ENCODE measurements at regions not wholly inside any gene's neighbourhood (a gene's known extent, or its start where the extent isn't known, plus 50 kb on each side); places are given as distances from the start of the nearest gene placed in this dataset.

DNA sequence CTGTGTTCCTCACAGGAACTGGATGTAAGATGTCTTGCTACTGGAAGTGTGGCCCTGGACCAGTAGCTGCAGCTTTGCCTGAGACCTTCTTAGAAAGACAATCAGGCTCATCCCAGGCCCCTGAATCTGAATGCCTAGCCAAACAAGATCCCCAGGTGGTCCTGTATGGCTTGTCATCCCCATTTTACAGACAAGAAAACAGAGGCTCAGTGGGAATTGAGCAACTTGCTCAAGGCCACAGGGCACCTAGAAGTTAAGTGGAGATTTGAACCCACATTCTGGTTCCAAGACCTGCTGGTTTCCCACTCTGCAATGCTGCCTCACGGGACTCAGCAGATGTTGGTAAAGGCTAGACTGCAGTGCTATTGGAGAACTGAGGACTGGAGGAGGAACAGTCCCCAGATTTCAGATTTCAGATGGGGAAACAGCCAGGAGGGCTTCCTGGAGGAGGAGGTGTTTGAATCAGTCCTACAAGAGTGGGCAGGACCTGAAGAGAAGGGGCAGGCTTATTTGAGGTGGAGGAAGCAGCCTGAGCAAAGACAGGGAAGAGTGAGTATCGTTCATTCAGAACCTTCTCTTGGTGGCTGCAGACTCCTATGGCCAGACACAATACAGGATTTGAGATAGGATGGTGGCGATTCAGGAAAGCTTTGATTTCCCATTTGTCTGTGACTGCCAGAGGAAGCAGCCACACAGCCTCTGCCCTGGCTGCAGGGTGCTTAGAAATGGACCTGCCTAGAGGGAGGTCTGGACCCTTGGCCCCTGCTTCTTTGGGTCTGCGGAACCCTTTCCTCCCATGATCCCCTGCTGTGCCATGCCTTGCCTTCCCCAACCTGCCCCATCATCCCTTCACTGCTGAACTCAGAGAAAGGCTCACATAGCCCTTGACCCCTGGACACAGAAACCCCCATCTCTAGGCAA lies 233.4 kb upstream of the NLRP1 start:
- DNase-seq (ENCODE audit: low read depth, low spot score) = no peak
- TF ChIP-seq FOXP2 (optimal IDR thresholded peaks at IDR 0.05; ENCODE audit: control extremely low read depth, extremely low read length, insufficient read depth) (no peak), EZH2 (IDR thresholded peaks at IDR 0.05) (no peak), POLR2AphosphoS5 (IDR thresholded peaks at IDR 0.05; ENCODE audit: borderline replicate concordance, low read depth, low read length) (no peak)
- no peak overlapping the region for H3K9ac ChIP-seq (ENCODE audit: insufficient read length)
- no peaks in the 10 kb centered on the region for H3K9me3 ChIP-seq (ENCODE audit: low read depth, low read length)
- no peak overlapping the region for H3K4me3 ChIP-seq
- no peak overlapping the region for H3K27ac ChIP-seq
- no peaks in the 10 kb centered on the region for H3K36me3 ChIP-seq (ENCODE audit: insufficient read depth, low read length)

DNA sequence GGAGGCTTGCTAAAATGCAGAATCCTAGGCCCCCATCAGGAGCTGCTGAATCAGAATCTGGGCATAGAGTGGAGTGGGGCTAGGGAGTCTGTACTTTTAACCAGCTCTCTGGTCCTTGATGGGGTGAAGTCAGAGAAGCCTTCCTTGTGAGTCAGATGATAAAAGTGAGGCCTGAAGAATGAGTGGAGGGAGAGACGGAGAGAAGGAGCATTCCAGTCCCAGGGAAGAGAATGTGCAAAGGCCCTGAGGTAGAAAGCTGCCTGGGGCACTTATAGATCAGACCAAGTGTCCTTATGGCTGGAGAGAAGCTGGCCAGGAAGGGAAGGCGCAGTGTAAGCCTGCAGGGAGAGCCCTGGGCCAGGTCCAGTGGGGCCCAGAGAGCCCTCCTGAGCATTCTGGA lies 235.1 kb upstream of the NLRP1 start:
- TF ChIP-seq POLR2AphosphoS5 (IDR thresholded peaks at IDR 0.05; ENCODE audit: borderline replicate concordance, low read depth, low read length) (no peak), EZH2 (IDR thresholded peaks at IDR 0.05) (no peak), FOXP2 (optimal IDR thresholded peaks at IDR 0.05; ENCODE audit: control extremely low read depth, extremely low read length, insufficient read depth) (no peak)
- no peak overlapping the region for H3K27ac ChIP-seq
- H3K36me3 ChIP-seq (ENCODE audit: insufficient read depth, low read length) = no peaks in the 10 kb centered on the region
- no peaks in the 10 kb centered on the region for H3K9me3 ChIP-seq (ENCODE audit: low read depth, low read length)
- DNase-seq (ENCODE audit: low read depth, low spot score) = no peak
- H3K9ac ChIP-seq (ENCODE audit: insufficient read length) = no peak overlapping the region
- H3K4me3 ChIP-seq = no peak overlapping the region

DNA sequence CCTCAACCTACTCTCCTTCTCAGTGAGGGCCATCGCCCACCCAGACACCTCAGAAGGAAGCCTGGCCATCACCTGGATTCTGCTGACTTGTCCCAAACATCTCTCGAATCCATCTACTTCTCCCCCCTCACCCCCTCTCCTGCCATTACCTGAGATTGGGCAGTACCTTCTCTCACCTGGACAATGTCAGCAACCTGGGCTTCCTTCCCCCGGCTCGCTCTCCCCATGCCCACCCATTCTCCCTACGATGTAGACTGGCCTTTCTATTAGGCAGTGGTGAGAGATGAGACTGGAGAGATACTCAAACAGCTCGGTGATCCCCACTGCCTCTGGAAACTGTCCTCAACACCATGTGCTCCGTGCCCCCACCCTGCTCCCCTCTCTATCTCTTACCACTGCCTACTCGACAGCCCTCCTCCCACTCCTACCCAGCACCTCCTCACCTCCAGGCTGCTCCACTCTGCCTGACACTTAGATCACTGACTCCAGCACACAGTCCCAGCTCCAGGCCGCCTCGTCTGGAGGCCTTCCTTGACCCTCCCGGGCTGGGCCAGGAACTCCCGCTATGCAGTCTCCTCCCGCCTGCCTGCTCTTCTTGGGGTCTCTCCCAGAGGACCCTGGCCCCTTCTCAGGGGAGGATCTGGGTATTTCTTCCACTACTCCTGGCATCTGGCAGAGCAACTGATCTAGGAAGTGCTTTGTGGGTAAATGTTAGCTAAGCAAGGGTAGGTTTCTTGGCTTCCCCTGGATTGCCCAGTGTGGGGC lies 235.8 kb upstream of the NLRP1 start:
- Histone ChIP-seq H3K27ac (no peak overlapping the region), H3K9ac (ENCODE audit: insufficient read length) (no peak overlapping the region), H3K9me3 (ENCODE audit: low read depth, low read length) (no peaks in the 10 kb centered on the region), H3K36me3 (ENCODE audit: insufficient read depth, low read length) (no peaks in the 10 kb centered on the region), H3K4me3 (no peak overlapping the region)
- DNase-seq (ENCODE audit: low read depth, low spot score) = no peak
- TF ChIP-seq FOXP2 (optimal IDR thresholded peaks at IDR 0.05; ENCODE audit: control extremely low read depth, extremely low read length, insufficient read depth) (no peak), EZH2 (IDR thresholded peaks at IDR 0.05) (no peak), POLR2AphosphoS5 (IDR thresholded peaks at IDR 0.05; ENCODE audit: borderline replicate concordance, low read depth, low read length) (no peak)

DNA sequence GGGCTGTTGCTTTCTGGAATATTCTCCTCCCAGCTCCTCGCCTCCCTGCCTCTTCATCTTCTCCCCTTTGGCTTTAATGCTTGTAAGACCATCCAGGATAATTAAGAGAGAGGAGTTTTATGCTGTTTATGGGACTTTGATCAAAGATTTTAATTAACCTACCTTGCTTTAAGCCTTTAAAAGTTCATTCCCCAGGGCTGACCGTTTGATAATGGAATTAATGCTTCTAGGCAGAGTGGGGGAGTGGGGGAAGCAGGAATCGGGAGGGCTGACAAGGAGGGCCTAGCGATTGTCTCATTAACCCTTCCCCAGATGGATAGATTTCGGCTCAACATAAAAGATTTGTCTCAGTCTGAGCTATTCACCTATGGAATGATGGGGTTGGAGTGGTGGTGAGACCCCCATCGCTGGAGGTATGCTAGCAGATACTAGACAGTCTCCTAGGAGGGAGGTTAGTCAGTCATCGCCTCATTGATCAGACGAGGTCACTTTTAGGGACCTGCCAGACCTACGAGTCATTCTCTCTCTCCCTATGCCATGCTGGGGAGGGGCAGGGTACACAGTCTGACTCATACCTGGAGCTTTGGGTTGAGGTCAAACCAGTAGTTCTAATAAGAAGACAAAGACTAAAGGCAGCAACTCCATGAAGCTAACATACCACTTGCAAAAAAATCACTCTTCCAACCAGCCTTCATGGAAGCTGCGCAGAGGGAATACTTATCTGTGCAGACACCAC lies 236.6 kb upstream of the NLRP1 start:
- no peaks in the 10 kb centered on the region for H3K9me3 ChIP-seq (ENCODE audit: low read depth, low read length)
- no peak for DNase-seq (ENCODE audit: low read depth, low spot score)
- H3K27ac ChIP-seq = no peak overlapping the region
- no peaks in the 10 kb centered on the region for H3K36me3 ChIP-seq (ENCODE audit: insufficient read depth, low read length)
- no peak for TF ChIP-seq EZH2 (IDR thresholded peaks at IDR 0.05)
- TF ChIP-seq FOXP2 (optimal IDR thresholded peaks at IDR 0.05; ENCODE audit: control extremely low read depth, extremely low read length, insufficient read depth) = no peak
- TF ChIP-seq POLR2AphosphoS5 (IDR thresholded peaks at IDR 0.05; ENCODE audit: borderline replicate concordance, low read depth, low read length) = no peak
- H3K4me3 ChIP-seq = no peak overlapping the region
- no peak overlapping the region for H3K9ac ChIP-seq (ENCODE audit: insufficient read length)

DNA sequence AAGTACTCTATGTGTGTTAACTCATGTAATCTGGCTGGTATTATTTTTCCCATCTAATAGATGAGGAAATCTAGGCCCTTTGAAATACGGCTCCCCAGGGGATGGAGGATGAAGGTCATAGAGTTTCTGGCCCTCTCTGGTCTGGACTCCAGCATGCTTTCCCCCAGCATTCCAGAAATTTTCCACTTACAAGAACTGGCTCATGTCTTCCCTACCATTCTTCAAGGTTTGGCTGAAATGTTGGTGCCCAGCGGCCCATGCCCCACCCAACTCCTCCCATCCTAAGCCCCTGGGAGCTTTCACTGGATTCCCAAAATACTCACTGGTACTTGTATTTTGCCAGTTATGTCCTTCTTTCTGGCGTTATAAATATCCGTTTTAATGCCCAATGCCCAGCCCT lies 237.5 kb upstream of the NLRP1 start:
- H3K9me3 ChIP-seq (ENCODE audit: low read depth, low read length) = no peaks in the 10 kb centered on the region
- DNase-seq (ENCODE audit: low read depth, low spot score) = no peak

DNA sequence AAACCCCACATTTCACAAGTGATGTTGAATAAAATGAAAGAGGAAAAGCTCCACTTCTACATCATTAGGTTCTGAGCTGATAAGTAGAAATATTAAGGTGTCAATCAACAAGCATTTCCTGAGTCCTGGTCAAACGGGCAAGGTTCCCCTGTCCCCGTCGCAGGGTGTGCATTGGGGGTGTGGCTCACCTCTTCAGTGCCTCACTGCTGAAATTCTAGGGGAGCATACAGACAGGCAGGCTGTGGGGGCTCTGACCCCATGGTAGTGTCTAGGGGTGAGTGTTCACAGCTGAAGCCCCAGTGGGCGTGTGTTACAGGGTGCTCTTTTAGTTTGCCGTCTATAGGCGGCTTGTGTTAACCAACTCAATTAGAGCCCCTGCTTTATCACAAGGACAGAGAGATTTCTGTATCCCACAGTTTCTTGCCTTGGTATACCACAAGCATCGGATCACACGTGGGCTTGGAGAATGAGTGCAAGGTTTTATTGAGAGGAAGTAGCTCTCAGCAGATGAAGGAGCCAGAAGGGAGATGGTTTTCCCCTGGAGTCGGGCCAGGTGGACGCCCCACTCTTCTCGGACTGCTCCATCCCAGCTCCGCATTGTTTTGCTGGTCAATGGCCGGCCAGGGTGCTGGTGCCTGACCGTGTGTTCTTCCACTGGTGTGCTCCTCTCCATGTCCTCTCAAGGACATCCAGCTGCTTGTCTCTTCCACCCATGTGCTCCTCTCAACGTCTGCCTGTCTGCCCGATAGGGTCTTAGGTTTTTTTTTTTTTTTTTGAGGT lies 238.2 kb upstream of the NLRP1 start:
- no peaks in the 10 kb centered on the region for H3K9me3 ChIP-seq (ENCODE audit: low read depth, low read length)
- no peak overlapping the region for H3K9ac ChIP-seq (ENCODE audit: insufficient read length)
- no peak overlapping the region for H3K27ac ChIP-seq
- no peak overlapping the region for H3K4me3 ChIP-seq
- no peak for DNase-seq (ENCODE audit: low read depth, low spot score)
- H3K36me3 ChIP-seq (ENCODE audit: insufficient read depth, low read length) = no peaks in the 10 kb centered on the region
- no peak for TF ChIP-seq FOXP2 (optimal IDR thresholded peaks at IDR 0.05; ENCODE audit: control extremely low read depth, extremely low read length, insufficient read depth)
- no peak for TF ChIP-seq EZH2 (IDR thresholded peaks at IDR 0.05)
- TF ChIP-seq POLR2AphosphoS5 (IDR thresholded peaks at IDR 0.05; ENCODE audit: borderline replicate concordance, low read depth, low read length) = no peak

More for the DNA sequence above, 237.5 kb upstream of the NLRP1 start:
- Histone ChIP-seq H3K9ac (ENCODE audit: insufficient read length) (no peak overlapping the region), H3K27ac (no peak overlapping the region), H3K4me3 (no peak overlapping the region), H3K36me3 (ENCODE audit: insufficient read depth, low read length) (no peaks in the 10 kb centered on the region)
- TF ChIP-seq EZH2 (IDR thresholded peaks at IDR 0.05) (no peak), POLR2AphosphoS5 (IDR thresholded peaks at IDR 0.05; ENCODE audit: borderline replicate concordance, low read depth, low read length) (no peak), FOXP2 (optimal IDR thresholded peaks at IDR 0.05; ENCODE audit: control extremely low read depth, extremely low read length, insufficient read depth) (no peak)

DNA sequence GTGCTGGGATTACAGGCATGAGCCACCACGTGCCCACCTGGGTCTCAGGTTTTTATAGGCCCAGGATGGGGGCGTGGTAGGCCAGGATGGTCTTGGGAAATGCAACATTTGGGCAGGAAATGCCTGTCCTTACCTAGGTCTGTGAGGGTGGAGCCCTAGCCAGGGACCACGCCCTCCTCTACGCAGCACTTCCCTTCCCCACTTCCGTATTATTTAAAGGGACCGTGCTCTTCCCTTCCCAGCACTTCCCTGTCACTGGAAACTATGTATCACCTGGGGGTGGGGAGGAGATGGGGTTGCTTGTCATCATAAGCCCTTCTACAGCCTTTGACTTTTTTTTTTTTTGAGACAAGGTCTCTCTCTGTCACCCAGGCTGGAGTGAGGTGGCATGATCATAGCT lies 238.9 kb upstream of the NLRP1 start:
- Histone ChIP-seq H3K4me3 (no peak overlapping the region), H3K9me3 (ENCODE audit: low read depth, low read length) (no peaks in the 10 kb centered on the region), H3K36me3 (ENCODE audit: insufficient read depth, low read length) (no peaks in the 10 kb centered on the region), H3K9ac (ENCODE audit: insufficient read length) (no peak overlapping the region), H3K27ac (no peak overlapping the region)
- DNase-seq (ENCODE audit: low read depth, low spot score) = no peak
- TF ChIP-seq EZH2 (IDR thresholded peaks at IDR 0.05) = no peak
- no peak for TF ChIP-seq FOXP2 (optimal IDR thresholded peaks at IDR 0.05; ENCODE audit: control extremely low read depth, extremely low read length, insufficient read depth)
- TF ChIP-seq POLR2AphosphoS5 (IDR thresholded peaks at IDR 0.05; ENCODE audit: borderline replicate concordance, low read depth, low read length) = no peak

All from SK-N-MC (cell line).